ENCODE measurements at regions not wholly inside any gene's neighbourhood (a gene's known extent, or its start where the extent isn't known, plus 50 kb on each side); places are given as distances from the start of the nearest gene placed in this dataset.

DNA sequence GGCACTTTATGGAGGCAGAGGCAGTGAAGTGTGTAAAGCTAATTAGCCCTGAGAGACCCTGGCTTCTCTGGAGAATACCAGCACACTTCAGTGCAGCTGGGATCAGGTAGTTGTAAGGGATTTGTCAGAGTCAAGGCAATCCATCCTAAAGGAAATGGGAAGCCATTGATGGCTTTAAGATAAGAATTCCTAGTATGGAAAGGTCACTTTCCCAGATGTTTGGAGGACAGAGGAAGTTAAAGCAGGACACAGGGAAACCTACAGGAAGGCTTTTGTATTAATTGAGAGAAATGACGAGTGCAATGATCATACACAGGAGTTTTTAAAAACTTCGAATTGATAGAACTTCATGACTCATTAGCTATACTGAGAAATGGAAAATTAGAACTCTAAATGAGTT, 254.4 kb downstream of the SLC16A7 start:
- no peak for TF ChIP-seq HDAC2 (IDR thresholded peaks at IDR 0.05)
- no peak for TF ChIP-seq ZNF696 (CRISPR knock-in tag; conservative IDR thresholded peaks at IDR 0.05)
- TF ChIP-seq HNRNPL (IDR thresholded peaks at IDR 0.05; ENCODE audit: low read depth, low read length) = no peak
- TF ChIP-seq ZFP30 (CRISPR knock-in tag; IDR thresholded peaks at IDR 0.05; ENCODE audit: borderline replicate concordance) = no peak
- TF ChIP-seq ILK (tag; IDR thresholded peaks at IDR 0.05; ENCODE audit: borderline replicate concordance, low read depth) = no peak
- TF ChIP-seq POLR3G (IDR thresholded peaks at IDR 0.05; ENCODE audit: extremely low read depth, insufficient read length, insufficient replicate concordance) = no peak
- no peak for TF ChIP-seq ZNF143 (CRISPR knock-in tag; IDR thresholded peaks at IDR 0.05)
- TF ChIP-seq, protein P1, sequence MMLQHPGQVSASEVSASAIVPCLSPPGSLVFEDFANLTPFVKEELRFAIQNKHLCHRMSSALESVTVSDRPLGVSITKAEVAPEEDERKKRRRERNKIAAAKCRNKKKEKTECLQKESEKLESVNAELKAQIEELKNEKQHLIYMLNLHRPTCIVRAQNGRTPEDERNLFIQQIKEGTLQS (IDR thresholded peaks at IDR 0.05) = no peak
- TF ChIP-seq, protein P1 (CRISPR knock-in tag; conservative IDR thresholded peaks at IDR 0.05) = no peak
- TF ChIP-seq FOSL1 (tag; conservative IDR thresholded peaks at IDR 0.05) = no peak
- no peak for TF ChIP-seq ZNF140 (CRISPR knock-in tag; IDR thresholded peaks at IDR 0.05)
- no peak for TF ChIP-seq KLF6 (CRISPR knock-in tag; IDR thresholded peaks at IDR 0.05; ENCODE audit: borderline replicate concordance)

All from K562 (cell line).